Colon (tissue), 2 donors: ENCODE measurements at regions not wholly inside any gene's neighbourhood (a gene's known extent, or its start where the extent isn't known, plus 50 kb on each side); places are given as distances from the start of the nearest gene placed in this dataset.

Experiments used
- FAIRE-seq: peaks from 2 replicates; lab custom pipeline; 2012; peaks lifted over from hg19 to GRCh38; lab: Jason Lieb, UNC
- donor health status: control.
- donor health status: control.

DNA sequence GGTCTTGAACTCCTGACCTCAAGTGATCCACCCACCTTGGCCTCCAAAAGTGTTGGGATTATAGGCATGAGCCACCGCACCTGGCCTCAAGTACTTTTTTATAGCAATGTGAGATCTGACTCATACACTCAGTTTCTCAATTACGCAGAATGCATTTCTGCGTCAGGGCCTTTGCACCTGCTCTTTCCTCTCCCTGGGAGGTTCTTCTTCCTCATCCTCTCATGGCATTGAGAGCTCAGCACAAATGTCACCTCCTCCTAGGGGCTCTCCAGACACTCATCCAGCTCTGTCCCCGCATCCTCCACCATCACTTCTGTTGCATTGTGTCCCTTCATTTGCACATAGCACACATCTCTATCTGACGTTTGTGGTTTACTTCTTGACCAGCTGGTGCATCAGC lies 418.8 kb downstream of the PTPRU start:
- FAIRE-seq: no peak

DNA sequence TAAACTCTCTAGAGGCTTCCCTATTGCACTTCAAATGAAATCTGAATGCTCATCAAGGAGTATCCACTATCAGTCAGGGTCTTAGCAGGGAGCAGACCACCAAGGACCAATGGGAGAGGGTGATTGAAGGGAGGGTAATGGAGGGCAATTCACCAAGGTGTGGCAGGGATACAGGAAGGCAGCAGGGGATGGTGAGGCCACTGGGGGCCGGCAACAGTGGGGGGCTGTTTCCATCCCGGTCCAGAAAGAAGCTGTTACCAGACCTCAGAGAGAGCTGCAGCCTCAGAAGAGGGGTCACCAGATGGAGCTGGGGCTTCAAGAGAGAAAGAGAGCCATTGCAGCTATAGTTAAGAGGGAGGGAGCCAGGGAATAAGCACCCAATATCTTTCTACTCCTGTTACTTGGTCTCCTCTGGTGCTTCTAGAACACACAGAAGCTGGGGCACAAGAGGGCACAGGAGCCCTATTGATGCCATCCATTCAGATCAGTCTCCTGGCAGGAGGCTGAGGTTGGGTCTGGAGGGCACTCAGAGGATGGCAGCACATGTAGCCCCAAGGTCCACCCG lies 417.6 kb downstream of the PTPRU start:
- no peak for FAIRE-seq

DNA sequence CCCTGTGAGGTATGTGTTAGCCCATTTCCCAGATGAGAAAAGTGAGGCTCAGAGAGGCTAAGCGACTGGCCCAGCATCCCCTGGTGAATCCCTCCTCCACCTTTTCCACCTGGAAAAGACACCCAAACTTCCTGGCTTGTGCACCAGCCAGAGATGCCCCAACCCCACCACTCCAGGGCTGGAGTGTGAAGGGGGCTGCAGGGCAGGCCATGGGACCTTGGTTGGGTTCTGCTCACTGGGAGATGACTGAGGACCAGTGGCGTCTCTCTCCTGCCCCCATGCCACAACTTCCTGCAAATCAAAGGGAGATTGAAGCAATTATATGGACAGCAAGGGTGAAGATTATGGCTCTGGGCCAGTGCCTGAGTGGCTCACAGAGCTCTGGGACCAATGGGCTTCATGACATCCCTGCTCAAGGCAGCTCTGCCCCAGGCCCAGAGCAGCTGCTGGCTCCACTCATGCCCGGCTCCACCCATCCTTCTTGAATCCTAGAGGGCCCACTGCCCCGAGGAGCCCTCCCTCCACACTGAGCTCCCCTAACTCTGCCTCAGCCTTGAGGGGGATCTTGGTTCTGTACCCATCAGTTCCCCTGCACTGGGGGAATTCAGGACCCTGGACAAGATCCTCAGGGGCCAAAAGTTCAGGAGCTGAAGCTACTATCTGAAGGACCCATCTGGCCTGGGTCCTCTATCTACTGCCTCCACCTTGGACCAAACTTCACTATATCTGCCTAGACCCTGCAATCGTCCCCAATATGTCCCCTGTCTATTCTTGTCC lies 416.9 kb downstream of the PTPRU start:
- FAIRE-seq: no peak

DNA sequence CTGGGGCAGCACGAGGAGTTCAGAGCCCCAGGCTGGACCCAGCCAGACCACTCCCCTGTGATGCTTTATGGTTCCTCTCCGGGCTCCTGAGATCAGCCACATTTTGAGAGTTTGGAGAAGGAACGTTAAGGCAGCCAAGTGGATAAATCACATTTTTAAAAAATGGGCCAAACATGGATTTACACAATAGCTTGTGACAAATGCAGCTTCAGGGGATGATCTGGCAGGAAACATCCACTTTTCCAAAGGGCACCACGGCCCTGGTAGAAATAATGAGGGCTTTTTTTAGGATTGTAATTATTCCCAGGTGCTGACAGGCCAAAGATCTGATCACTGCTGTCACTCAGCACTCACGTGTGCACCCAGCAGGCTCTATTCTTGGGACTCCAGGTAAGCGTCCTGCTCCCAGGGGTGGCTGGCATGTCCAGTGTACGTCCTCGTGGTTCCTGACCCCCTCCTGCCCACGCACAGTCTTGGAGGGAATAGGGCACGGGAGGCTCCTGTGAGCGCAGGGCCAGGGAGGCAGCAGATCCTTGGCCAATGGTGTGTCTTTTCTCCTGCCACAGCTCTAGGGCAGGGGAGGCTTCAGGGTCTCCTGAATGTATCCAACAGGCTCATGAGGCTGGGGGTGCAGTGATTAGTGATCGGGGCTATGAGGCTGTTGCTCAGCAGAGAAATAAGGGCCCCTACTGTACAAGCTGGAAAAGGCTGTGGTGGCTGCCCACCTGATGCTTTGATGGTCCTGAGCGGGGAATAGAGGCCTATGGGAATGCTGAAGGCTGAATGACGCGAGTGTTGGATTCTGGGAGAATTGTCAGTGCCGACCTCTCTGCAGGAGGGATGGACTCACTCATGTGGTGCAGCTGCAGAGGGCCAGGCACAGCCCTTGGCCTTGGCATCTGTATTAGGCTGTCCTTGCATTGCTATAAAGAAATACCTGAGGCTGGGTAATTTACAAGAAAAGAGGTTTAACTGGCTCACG lies 415.7 kb downstream of the PTPRU start:
- FAIRE-seq: no peak

DNA sequence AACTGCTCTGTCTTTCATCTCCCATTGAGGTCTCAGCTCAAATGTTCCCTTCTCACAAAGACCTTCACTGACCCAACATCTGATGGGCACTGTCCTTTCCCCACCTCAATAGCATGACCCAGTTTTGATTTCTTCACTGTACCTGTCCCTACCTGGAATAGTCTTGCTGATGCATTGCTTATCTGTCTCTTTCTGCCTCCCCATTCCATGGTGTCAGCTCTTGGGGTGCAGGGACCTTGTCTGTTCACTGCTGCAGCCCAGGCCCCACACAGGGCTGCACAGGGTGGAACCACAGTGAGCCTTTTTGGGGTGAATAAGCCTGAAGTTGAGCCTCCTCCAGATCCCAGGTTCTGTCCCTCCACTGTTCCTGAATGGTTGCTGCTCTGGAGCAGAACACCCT lies 414.9 kb downstream of the PTPRU start:
- no peak for FAIRE-seq

DNA sequence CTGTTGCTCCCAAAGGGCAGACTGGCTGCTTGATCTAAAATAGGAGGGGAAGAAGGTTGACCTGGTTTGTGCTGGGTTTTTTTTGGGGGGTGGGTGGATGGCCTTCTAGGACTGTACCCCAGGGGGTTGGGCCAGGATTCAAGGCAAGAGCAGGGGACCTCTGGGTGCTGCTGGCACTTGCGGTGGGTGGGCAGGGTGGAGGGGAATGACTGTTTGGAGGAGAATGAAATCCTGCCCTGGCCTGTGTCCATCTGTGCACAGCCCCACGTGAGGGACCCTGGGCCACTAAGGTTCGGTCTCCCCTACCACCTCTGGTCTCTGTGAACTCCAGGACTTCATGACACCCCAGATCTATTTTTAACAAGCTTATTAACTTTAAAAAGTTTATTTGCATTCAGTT lies 414.2 kb downstream of the PTPRU start:
- FAIRE-seq: no peak

DNA sequence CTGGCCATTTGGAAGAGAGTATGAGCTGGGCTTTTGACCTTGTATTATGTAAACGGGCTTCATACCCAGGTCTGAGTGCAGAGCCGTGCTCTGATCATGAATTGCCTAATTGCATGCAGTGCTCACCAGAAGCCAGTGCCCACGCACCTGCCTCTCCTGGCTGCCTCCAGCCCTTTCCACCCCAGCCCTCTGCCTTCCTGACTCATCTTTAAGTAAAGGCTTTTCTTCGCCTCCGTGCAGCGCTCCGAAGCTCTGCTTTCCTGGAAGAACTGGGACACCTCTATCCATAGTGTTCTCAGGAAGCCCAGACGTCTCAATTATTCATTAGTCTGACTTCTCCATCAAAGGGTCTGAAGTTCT lies 413.7 kb downstream of the PTPRU start:
- no peak for FAIRE-seq

DNA sequence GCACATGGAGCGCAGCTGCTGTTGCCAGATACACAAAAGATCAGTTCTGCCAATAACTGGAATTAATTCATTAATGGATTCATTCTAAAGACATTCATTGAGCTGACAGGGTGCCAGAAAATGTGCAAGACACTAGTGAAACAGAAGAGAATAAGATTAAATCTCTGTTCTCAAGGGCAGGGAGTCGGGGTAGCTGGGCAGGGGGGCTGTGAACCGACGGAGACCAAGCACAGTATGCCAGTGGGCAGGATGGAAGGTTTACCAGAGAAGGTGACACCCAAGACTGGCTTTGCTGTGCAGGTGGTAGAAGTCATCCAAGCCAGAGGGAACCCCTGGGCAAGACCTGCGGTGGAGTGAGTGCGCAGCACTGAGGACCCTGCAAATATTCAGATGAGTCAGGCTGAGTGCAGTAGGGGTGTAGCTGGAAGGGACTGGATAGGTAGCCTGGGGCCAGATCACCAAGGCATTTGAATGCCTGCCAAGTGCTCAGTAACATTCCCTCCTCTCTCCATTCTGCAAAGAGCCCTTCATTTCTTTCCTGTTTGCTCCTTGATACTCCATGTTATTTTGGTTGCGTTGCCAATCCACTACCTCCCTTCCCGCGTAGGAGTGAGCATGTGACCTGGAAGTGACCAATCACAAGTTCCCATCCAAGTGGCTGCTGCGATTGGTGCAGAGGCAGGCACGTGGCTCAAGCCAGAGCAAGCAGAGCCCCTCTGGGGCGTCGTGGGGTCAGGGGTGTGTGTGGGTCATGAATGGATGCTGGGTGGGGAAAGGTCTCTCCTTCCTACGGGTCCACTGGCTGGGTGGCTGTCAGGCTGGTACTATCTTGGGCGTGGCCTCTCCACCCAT lies 413.1 kb downstream of the PTPRU start:
- FAIRE-seq: no peak

DNA sequence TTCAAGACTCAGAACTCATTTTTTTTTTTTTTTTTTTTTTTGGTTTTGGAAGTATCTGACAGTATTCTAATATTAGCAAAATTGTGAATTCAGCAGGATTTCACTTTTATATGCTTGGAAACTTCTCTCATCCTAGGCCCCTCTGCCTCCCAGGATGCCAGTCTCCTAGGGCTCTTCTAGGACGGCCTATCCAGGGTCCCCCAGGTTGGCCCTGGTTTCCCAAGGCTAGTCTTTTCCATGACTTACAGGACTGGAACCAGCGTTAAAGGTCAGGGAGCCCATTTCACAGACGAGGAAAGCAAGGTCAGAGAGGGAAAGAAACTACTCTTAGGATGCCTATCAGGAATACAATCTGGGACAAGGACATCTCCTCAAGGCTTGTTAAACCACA lies 412.5 kb downstream of the PTPRU start:
- no peak for FAIRE-seq

DNA sequence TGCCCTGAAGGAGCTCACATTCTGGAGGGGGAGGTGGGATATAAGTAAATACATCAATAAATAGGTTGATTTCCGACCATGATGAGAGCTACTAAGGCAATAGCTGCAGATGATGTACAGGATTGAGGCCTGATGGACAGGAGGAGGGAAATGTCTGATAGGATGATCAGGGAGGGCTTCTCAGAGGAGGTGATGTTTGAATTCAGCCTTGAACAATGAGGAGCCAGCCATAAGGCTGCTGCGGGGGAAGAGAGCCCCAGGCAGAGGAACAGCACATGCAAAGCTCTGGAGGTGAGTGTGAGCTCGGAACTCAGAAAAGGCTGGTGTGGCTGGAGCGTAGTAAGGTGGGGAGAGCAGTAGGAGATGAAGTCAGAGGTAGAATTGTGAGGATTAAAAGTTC lies 411.7 kb downstream of the PTPRU start:
- FAIRE-seq: no peak

DNA sequence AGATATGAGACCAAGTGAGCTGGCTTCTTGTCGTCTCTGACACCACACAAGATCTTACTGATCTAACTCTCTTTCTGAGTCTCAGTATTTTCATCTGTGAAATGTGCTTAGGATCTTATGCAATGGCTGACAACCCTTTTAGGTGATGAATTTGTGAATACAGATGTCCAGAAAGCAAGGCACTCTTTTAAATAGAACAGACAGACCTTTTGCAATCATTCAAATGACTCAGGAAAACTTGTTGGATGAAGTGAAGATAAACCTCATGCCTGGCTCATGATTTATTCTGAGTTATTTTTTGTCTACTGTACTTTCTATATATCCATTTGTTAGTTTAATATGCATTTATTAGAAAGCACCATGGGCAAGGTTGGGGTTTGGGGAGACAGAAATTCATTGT lies 411.3 kb downstream of the PTPRU start:
- no peak for FAIRE-seq

DNA sequence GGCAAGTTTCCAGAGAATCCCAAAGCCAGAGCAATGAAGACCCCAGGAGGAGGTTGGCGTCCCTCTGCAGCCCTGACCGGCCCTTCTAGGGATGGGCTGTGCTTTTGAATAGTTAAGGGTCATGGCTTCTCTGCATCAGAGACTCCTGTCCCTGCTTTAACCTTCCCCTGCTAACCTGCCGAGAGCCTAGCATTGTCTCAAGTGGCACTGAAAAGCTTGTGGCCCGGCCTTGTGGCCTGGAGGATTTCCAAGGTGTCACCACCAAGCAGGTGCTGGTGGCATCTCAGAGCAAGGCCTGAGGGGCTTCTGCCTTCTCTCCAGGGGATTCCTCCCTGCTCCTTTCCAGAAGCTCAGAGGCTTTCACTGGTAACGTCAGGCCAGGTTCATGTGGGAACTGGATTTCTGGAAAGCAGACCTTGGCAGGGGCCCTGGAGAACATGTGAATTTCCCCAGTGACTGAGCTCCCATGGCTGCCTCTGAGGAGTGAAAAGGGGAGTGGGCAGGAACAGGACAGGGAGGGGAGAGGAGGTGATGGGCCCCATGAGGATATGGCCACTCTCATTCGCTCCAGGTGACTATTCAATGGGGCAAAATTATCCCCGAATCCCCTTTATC lies 409.9 kb downstream of the PTPRU start:
- no peak for FAIRE-seq

DNA sequence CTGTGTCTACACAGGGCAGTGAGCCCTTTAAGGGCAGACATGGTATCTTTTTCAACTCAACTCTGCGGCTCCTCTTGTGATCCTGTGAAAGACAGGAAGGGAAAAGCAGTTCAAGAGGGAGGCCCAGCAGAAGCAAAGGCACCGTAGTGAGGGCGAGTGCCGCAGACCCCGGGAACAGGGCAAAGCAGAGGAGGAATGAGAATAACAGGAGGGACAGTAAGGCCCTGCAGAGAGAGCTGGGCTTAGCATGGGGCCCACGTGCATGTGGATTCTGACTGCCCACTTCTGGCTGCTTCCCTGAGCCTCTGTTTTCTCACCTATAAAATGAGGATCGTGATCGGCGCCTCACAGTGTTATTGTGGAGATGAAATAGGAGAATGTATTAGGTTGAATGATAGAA lies 409.3 kb downstream of the PTPRU start:
- FAIRE-seq: no peak

DNA sequence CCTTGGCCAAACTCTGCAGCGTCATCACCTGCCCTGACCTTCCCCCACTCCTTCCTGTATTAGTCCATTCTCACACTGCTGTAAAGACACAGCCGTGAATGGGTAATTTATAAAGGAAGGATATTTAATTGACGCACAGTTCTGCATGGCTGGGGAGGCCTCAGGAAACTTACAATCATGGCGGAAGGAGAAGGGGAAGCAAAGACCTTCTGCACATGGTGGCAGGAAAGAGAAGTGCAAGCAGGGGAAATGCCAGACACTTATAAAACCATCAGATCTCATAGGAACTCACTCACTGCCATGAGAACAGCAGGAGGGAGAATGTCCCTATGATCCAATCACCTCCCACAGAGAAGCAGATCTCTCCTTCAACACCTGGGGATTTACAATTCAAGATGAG lies 408.5 kb downstream of the PTPRU start:
- no peak for FAIRE-seq

DNA sequence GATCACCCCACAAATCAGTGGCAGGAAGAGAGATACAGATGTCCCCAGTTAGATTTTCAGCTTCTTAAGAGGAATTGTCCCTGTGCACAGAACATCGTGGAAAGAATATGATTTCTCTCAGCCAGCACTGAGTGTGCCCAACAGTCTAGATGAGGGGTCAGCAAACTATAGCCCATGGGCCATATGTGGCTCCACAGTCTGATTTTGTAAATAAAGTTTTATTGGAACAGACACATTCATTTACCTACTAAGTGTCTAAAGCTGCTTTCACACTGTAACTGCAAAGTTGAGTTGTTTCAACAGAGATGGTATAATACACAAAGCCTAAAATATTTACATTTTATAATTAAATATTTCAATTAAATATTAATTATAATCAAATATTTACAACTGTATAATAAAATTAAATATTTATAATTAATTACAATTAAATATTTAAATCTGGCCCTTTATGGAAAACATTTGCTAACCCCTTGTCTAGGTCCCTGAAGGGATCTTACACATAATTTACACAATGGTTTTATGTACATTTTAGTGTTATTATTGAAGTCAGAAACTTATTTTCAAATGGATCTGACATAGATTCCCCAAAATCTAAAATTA lies 407.6 kb downstream of the PTPRU start:
- FAIRE-seq: no peak

DNA sequence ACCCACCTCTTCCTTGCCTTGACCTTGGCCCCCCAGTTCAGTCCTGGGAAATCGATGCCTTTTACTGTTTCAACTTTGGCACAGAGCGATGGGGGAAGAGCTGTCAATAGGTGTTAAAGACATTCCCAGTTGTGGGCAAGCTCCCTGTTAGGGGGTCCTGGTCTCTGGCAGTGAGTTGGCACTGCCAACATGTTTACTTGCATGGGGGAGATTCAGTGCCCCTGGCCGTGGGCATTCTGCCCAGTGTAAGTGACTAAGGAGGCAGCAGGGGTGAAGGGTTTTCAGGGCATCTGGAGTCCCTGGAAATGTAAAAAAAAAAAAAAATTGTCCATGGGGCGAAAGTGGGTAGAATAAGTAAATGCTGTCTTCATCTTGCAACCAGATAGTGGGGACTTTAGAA lies 407.0 kb downstream of the PTPRU start:
- FAIRE-seq: no peak

DNA sequence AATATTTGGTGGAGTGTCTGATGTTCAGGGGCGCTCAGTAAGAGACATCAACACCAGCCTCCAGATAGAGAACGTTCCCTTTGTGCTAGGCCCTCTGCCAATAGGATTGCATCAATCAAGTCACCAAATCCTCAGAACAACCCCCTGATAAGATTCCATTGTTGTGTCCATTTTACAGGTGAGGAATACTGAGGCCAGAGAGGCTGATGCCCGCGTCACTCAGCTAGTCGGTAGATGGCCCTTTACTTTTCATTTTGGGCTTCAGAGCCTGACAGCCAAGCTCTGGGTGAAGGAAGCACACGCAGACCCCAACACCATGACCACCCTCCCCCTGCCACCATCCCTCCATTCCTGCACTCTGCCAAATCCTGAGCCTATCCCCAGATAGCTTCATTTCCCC lies 406.2 kb downstream of the PTPRU start:
- FAIRE-seq: no peak

DNA sequence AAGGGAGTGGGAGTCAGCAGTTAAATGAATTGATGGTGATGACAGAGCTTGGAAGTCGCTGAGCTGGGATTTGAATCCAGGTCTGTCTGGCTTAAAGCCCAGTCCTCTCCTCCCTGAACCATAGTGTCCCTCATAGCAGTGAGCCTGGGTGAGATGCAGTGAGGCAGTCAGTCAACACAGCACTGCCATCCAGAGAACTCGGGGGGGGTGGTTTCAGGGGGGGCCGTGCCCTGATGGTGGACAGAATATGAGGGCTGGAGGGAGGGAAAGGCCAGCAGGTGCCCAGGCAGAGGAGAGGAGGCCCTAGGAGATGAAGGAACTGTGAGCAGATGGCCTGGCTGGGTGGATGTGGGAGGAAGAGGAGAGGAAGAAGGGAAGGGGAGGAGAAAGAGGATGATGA lies 405.6 kb downstream of the PTPRU start:
- no peak for FAIRE-seq

DNA sequence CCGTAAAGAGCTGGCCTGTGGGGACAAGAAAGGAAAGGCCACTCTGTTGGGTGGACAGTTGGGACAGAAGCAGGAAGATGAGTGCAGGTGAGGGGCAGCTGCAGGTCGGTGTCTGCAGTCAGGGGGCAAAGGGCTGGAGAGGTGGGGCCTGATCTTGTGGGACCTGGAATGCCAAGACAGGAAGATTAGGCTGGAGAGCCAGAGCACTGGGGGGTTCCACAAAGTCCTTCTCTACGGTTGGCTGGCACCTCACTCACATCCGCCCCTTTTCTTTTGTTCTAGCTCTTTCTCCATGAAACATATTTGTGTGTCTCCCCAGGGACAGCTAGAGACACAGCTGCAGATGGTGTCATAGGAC lies 404.1 kb downstream of the PTPRU start:
- FAIRE-seq: no peak

DNA sequence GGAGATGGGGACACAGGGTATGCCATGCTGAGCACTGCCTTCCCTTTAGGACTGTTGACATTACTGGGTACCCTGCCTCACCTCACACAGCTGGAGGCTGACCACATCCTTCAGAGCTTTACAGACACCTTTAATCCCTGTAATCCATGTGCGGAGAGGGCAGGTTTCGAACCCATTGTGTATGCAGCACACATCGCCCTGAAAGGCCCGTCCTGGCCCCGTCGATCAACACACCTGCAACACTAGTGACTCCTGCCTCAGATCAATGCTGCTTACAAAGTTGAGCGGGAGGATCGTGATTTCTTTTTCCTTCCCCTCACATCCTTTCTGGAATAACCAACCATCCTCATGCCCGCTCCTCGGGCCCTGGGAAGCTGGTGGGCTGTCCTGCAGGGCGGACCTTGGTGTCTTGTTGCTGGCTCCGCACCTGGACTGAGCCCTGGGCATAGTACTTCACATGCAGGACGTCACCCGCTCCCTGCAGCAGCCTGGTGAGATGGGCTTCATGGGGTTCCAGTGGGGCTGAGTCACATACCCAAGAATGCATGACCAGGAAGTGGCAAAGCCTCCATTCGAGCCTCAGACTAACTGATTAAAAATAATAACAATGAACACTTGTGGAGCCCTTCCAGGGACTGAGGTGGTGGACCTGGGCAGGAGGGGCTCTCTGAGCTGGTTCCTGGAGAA lies 403.6 kb downstream of the PTPRU start:
- FAIRE-seq: no peak
